Middle frontal gyrus (tissue), 1 donor: ENCODE measurements at regions not wholly inside any gene's neighbourhood (a gene's known extent, or its start where the extent isn't known, plus 50 kb on each side); places are given as distances from the start of the nearest gene placed in this dataset.

Source experiments
- DNase-seq: peaks from one replicate; pipeline ENCODE4 v3.0.0-alpha.2; 2015; ENCODE audit warnings: low spot score; ENCODE audit errors: extremely low spot score

DNA sequence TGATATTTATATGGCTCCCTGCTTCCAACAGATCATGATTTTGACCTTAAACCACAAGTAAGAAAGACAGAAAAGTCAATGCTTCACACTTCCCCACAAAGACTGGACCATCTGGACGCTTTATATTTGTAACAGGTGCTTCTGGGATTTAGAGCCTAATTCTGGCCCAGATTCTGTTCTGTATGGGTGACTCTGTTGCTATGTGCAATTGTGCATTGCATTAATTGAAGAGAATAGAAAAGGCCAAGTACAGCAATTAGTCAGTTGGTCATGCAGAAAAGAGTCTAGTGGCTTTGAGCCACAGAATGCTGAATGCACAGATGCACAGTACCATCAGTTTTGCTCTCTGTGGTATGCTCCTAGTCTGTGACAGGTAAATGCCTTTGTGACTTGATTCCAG is 657.4 kb upstream of the ATXN8OS start:
- no peak for DNase-seq

DNA sequence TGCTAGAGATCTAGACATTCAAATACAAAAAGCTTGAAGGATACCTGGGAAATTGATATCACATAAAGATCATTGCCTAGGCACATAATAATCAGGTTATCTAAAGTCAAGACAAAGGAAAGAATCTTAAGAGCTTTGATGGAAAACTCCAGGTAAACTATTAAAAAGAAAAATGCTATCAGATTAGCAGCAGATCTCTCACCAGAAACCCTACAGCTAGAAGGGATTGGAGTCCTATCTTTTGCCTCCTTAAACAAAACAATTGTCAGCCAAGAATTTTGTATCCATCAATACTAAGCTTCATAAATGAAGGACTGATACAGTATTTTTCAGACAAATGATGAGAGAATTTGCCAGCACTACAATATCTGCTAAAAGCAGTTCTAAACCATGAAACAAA is 682.4 kb upstream of the ATXN8OS start:
- no peak for DNase-seq

DNA sequence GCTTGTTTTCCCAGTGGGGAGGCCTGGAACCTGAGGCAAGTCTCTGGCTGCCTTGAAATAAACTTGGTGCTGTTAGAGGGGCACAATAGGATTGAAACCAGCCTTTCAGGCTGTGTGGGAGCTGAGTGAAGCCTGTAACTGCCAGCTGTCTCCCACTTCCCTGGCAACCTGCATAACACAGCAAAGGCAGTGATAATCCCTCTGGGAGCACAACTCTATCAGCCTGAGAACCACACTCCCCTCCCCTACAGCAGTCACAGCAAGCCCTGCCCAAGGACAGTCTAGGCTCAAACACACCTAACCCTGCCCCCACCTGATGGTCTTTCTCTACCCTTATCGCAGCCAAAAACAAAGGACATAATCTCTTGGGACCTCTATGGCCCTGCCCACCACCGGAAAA is 683.8 kb upstream of the ATXN8OS start:
- DNase-seq, result no peak

DNA sequence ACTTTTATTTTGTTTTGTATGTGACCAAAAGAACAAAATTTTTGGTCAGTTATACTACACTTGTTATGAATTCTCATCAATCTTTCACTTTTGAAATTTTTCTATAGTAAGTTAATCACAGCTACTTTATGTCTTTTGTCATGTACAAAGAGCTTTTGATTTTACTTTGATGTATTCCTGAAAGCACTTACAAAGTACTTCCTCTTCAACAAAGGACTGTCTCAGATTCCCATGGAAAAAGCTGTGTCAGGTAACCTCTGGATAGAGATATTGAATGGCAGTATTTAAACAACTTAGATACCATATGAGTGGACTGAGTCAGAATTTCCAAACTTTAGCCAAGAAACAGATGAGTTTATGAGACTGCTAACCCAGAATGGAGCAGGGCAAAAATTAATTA is 689.3 kb upstream of the ATXN8OS start:
- no peak for DNase-seq

DNA sequence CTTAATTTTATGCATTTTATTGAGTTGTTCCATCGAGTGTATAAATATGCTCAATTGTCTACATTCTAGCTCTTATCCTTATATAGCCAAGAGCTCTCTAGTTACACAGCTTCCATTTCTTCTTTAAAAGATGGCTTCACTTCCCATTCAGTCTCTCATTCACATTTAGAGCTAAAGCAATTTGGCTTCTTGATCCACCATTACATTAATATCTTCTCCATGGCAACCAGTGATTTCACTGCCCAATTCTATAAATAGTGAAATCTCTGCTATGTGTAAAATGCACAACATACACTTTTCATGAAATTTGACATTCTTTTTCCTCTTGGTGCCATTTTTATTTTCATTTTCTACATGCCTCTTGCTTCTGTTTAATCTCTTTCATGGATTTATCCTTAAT is 696.9 kb upstream of the ATXN8OS start:
- no peak for DNase-seq

DNA sequence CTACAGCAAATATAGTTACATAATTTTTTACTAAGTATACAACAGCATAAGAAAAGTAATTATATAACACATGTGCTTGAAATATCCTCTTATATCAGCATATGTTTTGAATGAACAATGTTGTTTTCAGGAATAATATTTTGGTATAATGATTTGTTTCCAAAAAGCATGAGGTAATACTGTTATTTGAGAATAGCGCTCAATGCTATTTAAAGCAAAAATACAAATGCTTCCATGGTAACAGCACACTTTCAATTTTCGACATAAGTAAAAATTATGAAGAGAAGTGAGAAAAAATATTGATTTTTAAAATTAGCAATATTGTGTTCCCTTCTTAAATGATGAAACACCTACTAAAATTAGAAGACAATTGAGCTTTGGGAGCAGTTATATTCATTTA is 715.9 kb upstream of the ATXN8OS start:
- DNase-seq, result no peak

DNA sequence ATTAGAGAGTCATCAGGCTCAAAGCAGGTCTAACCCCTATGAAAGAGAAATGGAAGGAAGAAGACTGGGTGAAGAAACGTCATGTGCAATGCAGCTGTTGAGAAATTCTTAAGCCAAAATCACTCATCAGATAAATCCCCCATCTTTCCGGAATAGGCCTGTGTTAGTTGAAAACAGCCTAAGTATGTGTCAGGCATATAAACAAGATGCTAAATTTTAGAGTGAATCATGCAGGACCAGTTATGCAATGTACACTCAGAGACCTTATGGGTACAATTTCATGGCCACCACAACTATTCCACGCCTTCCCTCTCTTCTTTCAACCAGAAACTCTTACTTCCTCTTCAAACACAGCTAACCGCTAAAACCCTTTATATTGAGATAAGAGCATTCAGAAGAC is 717.7 kb upstream of the ATXN8OS start:
- DNase-seq, result no peak

DNA sequence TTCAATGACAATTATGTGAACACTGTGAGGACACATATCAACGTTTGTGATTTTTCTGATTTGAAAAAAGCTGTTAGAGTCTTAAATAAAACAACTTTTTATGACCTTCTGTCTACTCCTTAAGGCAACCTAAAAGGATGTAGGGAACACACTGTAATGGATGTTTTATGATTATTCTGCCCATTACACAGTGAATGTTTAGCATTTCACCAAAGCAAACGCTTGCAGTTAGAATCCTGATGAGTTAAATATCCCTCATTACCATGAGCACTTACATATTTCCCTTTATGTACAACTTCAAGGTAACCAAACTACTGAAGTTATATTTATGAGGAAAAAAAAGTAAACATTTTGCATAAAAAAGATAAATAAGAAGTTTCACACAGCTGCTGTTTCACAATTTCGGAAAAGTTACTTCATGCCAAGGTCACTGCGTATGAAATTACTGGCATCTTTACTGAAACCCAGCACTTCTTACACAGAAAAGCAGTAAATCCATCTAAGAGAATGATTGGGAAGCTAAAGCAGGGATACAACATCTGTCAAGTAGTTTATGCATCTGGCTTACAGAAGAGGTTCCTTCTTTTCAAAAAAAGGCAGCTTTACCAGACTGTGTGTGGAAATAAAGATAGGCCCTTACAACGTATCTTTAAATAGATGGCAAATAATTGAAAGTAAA is 733.7 kb upstream of the ATXN8OS start:
- DNase-seq, result no peak

DNA sequence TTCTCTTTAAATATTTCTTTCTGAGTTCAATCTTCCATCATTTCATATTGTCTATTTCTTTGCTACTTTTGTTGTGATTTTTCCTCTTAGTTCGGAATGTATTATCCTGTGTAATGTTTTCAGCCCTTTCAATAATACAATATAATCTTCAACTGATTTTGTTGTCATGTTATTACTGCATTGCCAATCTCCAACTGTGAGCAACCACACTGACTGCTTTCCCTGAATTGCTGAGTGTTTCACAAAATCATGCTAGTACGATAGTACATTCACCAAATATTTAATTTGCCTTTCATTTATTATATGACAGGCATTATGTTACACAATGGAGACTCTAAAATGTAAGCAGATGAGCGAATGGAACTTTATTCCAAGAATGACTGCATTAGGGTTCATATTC is 744.3 kb upstream of the ATXN8OS start:
- no peak for DNase-seq

DNA sequence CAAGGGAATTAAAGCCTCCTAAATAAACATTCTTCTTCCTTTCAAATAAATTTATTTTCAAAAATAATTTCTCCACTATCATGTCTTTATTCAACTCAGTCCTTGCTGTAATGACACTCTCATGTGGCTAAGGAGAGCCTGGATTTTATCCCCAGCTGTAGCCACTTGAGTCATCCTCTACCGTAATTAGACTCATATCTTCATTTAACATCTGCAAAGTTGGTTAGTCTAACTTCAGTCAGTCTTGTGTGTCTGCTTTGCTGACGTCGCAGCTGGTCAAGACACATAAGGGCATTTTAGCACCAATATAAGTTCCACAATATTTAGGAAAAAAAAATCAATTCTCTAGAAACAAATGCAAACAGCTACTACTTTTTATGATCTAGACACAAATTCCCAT is 776.4 kb upstream of the ATXN8OS start:
- DNase-seq, result no peak

DNA sequence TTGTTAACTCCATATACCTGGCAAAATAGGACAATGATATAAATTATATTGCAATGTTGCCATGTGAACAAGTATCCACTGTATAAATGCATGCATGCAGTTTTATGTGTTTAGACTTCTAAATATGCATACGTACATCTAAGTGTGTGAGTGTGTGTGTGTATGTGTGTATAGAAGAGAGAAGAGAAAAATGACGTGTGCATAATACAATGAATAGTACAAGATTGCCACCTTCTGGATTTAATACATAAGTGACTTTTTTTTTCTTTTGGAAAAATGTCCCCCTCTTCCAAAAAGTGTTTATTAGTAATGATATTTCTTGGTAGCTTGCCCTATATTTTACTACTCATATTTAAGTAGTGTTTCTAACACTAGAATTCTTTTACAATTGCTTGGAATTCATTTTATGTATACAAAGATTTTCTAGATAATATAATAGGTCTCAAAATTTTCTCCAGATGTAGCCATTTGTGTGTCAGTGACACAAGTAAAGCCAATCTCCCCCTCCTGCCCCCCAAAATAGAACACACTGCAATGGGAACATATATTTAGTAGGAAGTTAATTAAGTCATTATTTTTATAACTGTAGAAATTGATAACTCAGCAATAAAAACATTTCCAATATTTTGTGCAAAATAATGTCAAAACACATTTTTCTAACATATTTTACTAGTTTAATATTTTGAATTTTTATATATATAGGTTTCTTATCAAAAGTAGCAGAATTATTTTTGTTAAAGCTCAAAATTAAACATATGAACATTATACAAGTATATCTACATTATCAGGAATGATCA is 783.3 kb upstream of the ATXN8OS start:
- DNase-seq, result no peak

DNA sequence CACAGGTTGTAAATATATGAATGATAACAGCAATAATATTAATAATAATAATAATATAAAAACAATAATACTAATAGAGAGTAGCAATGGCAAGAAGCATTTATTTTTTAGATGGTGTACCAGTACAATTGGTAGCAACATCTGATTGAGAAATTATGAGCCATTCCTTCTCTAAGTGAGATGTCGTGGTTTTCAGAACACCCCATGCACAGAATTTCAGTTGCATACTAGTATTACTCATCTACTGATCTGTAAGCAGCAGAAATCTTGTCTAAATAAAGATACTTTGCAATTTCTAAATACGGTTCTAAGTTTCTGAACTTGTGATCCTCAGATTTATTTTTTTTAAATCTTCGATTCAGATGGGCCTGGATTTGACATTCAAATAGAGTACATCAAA is 788.0 kb upstream of the ATXN8OS start:
- no peak for DNase-seq

DNA sequence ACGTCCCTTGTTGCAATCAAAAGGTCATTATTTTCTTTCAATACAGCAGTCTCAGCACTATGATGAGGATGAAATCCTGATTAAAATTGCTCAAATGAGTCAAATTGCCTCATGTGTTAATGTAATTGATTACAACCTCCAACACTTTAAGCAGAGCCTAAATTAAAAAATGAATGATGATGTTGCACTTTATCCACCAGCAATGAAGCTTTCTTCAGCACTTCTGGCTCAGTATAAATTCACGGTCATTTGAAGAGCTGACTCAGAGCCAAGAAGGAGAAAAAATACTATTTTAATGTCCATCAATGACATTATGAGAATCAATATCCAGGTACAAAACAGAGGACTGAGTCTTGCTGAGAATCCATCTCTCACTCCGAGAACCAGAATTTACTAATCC is 792.6 kb upstream of the ATXN8OS start:
- no peak for DNase-seq

DNA sequence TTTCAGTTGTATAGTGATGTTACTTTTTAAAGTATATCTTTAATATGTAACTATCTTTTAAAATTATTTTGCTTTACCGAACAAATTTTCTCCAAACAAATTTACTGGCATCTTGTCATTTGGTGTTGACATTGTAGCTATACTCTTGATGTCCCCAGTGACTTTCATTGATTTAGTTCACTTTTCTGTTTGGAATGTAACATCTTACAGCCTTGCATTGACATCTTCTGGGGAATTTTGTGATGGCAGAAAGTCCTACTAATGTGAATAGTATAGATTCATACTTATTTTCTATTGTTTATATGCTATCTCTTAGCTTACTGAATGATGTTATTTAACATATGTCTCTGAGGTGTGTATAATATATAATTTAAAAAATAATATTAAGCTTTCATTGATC is 800.9 kb upstream of the ATXN8OS start:
- DNase-seq, result no peak

DNA sequence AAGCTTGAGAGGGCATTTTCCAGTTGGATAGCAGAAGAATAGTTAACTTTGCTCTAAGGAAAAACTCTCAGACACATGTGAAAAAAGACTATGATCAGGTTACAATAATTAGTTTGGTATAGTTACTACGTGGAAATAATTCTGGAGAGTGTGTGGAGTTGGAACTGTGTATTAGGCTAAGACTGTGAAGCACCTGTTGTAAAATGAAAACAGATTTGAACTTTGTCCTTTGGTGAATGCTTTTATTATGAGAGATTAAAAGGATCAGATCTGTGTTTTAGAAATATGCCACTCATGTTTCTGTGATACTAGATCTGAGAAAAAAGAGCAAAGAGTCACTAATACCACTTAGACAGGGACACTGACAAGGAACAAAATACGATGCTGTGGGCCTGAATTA is 807.5 kb upstream of the ATXN8OS start:
- no peak for DNase-seq

DNA sequence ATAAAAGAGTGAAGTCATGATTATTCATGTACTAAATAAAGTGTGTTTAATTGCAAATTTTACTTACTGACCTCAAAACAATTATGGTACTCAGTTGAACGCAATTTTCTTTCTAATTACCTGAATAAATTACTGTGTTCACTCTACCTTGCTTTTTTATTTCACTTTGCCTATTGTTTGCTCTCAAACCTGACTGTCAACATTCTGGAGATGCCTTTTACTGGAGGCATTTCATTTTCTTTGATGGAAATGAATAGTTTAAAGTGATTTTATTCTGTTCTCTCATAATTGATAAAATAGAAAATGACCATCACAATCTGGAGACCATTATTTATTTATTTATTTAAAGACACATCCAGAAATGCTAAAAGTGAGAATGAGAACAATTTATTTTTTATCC is 811.5 kb upstream of the ATXN8OS start:
- no peak for DNase-seq

DNA sequence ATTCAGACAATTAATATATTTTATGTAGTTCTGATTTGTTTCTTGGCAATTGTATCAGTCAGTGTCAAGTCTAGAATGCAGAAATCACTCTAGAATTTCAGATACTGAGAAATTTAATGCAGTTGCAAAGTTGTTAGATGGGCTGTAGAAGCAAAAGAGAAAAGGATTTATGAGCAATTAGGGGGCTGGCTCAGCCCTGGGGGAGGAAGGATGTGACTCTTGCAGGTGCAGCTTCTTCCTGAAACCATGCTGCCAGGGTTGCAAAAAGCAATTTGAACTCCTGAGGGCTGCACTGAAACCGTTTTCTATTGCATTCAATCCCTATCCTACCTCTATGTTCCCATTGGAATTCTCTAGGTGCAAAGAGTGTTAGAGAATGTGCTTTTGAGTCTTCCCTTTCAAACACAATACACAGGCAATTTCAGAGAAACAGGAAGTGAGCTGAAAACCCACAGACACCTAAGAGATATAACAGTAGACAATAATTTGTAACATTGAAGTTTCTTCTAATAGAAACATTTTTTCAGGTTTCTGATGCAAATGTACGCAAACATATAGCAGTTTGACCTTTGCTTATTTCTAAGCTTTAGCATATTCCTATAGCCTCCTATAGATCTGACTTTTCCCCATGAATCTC is 814.7 kb upstream of the ATXN8OS start:
- DNase-seq, result no peak

DNA sequence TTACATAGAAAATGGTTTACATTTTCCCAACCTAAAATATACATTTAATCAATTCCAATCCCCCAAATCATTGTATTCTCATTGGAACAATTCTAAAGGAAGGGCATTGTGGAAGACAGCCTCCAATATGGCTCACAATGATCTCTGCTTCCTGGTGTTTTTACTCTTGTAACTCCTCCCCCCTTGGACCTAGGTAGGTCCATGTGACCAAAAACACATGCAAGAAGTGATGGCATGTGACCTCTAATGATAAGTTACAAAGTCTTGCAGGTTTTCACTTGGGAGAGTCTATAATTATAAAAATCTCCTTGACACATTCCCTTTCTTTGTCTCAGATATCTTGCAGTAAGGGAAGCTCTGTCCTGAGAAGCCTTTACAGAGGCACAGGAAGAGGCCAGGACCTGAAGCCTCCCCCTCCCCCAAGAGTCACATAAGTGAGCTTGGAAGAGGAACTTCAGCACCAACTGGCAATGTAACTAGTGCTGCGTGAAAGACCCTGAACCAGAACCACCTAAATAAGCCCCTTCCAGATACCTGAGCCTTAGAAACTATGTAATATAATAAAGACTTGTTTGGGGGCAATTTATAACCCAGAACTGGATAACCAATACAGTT is 816.2 kb upstream of the ATXN8OS start:
- no peak for DNase-seq

DNA sequence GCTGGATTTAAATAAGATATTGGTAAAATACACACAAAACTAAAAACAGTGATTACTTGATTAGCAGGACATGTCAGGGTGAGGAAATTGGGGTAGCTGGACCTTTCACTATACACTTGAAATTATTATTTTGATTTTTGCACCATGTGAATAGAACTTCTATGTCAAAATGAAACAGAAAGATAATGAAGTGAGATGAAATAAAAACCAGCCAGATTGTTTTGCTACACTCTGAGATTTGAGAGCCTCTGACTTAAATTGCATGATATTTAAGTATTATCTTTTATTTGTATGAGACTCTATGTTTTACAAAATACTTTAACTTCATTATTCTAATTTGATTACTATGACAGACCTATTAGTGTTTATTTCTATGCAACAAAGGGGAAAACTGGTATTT is 819.6 kb upstream of the ATXN8OS start:
- no peak for DNase-seq

DNA sequence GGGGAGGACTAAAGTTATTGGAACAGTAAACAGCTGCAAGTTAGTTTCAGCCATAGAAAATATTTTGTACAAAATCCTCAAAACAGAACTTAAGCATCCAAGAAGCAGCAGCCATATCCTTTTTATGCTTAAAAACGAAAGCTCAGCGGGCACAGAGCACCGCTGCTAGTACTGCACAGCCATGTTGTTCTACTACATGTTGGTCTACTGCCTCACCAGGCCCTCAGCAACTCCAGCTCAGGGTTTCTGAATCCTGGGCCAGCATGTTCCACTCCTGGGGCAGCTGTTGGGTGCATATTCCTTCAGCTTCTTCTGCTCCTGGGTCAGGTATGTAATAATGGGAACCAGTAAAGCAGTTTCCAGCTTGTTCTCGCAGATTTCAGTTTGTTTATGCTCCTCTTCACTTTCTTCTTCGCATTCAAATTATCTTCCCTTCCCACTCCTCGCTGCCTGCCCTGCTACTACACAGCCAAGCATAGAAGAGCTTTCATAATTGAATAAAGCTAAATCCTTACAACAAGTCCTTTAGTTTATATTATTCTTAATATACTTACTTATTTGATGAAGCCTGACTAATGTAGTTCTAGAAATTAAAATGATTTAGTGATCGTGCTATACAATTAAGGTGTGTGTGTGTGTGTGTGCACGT is 820.5 kb upstream of the ATXN8OS start:
- no peak for DNase-seq

DNA sequence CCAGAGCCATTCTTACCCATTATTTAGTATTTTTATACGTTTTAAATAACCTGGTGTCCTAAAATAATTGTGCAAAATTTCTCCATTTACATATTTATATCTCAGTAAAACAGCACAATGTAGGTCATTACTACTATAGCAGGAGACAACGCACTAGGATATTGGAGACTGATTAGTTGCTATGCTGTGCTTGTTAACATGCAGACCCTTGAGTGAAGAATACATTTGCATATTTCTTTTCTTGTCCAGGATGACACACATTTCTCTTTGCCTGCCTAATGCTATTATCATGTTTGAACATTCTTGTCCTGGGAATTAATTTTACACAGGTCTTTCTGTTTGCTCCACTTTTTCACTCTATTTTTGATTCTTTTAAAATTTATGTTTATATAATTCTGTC is 823.8 kb upstream of the ATXN8OS start:
- DNase-seq, result no peak

DNA sequence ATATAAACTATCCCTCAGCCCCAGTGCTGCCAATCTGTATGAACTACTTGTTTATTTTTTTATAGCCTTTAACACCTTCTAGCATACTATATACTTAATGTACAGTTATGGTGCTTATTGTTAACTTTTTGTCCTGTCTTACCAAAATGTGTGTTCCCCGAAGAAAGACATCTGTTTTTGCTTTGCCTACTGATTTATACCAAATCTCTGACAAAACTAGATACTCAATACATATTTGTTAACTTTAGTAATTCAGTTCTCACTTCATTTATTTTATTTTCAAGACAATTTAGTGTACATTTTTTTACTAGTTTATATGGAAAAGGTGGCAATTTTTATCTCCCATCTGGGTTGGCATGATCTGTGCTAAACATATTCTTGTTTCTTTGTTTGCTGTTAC is 824.3 kb upstream of the ATXN8OS start:
- DNase-seq, result no peak
